PC-9 (cell line): ENCODE measurements at regions not wholly inside any gene's neighbourhood (a gene's known extent, or its start where the extent isn't known, plus 50 kb on each side); places are given as distances from the start of the nearest gene placed in this dataset.

Source experiments
- EZH2 ChIP-seq: fragments of 200-600 bp; sonication (generic); IDR thresholded peaks from 2 replicates; pipeline ENCODE4 v1.8.0; 2017; ENCODE audit warnings: antibody characterized with exemption, low read depth
- TF ChIP-seq, protein P1 (sequence below): fragments of 200-600 bp; sonication (generic); conservative IDR thresholded peaks from 2 replicates; pipeline ENCODE4 v1.6.1; 2017; ENCODE audit warnings: mixed run types, antibody characterized with exemption, mild to moderate bottlenecking, moderate library complexity

DNA sequence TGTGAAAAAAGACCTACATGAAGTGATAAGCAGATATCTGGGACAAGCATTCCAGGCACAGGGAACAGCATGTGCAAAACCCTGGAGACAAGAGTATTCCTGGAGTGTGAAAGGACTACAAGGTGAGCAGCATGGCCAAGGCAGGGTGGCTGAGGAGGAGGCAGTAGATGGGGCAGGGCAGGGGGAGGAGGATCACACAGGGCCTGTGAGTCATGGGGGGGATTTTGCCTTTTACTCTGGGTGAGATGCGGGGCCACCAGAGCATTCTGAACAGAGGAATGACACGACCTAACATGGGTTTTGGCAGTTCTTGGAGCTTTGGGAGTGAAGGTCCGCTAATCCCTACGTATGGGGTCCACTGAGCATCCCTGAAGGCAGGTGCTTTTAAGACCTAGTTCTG lies 69.8 kb upstream of the CCN6 start:
- TF ChIP-seq EZH2, result no peak
- TF ChIP-seq, protein P1, sequence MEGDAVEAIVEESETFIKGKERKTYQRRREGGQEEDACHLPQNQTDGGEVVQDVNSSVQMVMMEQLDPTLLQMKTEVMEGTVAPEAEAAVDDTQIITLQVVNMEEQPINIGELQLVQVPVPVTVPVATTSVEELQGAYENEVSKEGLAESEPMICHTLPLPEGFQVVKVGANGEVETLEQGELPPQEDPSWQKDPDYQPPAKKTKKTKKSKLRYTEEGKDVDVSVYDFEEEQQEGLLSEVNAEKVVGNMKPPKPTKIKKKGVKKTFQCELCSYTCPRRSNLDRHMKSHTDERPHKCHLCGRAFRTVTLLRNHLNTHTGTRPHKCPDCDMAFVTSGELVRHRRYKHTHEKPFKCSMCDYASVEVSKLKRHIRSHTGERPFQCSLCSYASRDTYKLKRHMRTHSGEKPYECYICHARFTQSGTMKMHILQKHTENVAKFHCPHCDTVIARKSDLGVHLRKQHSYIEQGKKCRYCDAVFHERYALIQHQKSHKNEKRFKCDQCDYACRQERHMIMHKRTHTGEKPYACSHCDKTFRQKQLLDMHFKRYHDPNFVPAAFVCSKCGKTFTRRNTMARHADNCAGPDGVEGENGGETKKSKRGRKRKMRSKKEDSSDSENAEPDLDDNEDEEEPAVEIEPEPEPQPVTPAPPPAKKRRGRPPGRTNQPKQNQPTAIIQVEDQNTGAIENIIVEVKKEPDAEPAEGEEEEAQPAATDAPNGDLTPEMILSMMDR, result no peak
